NCI-H2171 (cell line): ENCODE measurements at regions not wholly inside any gene's neighbourhood (a gene's known extent, or its start where the extent isn't known, plus 50 kb on each side); places are given as distances from the start of the nearest gene placed in this dataset.
A peak's percentile ranks its signal among the peaks of the same experiment; 100 is the strongest.

ENCODE experiments used
- DNase-seq: peaks from one replicate; lab custom pipeline; 2025; lab: John Stamatoyannopoulos, UW

GRCh38 chr6:170031684-170032121, 259.2 kb downstream of the DLL1 start:
- no peak for DNase-seq

- DNase-seq = no peak
These were observed 259.9 kb downstream of the DLL1 start for GRCh38 chr6:170030821-170031471.

- DNase-seq = no peak
These were observed 260.5 kb downstream of the DLL1 start for GRCh38 chr6:170030284-170030815.

GRCh38 chr6:170029416-170030283, 261.2 kb downstream of the DLL1 start:
- DNase-seq = no peak

DNA sequence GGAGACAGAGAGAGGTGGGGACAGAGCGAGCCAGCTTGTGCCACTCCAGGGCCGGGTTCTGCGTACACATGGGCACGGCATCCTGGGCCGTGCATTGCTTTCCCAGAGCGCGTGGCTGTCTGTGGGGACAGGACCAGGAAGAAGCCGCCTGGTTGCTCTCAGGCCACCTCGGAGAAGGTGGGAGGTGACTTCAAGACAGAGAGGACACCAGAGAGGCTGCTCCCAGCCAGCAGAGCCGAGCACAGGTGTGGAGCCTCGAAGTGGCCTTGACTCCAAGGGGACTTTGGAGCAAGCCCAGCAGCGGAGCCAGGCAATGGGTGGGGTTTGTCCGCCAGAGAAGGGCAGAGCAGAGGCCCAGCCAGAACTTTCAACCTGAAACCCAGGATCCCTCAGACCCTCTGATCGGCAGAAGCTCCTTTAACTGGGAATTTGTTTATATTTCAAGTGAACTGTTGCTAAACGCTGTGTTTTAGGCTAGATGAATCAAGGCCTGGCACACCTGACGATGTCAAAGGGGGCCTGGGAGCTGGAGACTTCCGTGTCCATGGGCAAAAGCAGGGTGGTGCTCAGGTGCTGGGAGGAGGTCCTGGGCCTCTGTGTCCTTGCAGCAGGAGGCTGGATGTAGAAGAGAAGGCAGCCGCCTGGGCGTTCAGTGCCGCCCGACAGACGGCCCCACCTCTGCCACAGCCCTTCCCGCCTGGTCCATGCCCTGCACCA, 262.1 kb downstream of the DLL1 start:
- no peak for DNase-seq

GRCh38 chr6:170027647-170028043, 263.2 kb downstream of the DLL1 start:
- DNase-seq = no peak

DNA sequence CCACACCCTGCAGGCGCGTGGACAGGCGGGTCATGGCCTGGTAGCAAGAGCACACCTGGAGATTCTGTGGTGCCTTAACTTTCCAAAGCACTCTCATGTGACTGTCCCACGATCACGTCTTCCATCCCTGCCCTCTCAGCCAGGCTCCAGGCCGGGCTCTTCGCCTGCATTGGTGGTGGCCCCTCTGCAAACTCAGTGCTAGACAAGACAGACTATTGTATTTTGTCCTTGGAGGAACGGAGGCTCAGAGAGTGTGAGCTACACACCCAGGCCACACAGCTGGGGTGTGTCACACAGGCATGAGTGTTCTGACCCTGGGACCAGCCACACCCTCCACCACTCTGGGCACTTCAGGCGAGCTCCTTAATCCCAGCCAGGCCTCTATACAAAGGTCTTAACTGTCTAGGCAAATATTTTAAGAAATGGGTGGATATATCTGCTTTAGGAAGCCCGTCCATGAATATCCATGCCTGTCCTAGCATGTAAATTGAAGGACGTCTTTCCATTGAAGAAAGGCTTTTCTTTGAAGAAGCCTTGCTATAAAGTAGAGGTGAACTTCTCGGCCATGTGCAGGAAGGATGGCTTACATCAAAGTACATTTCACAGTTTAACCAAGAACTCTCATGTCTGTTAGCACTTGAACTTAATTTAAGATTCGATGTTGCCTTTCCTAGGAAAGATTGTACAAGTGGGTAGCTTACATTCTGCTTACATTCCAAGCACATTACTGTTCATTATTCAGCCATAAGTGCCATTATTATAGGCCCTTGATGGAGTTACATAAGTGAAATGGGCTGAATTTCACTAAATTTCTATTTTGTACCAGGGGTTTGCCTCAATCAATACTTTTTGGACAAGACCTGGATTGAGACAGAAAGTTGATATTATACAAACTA, 263.9 kb downstream of the DLL1 start:
- no peak for DNase-seq

DNA sequence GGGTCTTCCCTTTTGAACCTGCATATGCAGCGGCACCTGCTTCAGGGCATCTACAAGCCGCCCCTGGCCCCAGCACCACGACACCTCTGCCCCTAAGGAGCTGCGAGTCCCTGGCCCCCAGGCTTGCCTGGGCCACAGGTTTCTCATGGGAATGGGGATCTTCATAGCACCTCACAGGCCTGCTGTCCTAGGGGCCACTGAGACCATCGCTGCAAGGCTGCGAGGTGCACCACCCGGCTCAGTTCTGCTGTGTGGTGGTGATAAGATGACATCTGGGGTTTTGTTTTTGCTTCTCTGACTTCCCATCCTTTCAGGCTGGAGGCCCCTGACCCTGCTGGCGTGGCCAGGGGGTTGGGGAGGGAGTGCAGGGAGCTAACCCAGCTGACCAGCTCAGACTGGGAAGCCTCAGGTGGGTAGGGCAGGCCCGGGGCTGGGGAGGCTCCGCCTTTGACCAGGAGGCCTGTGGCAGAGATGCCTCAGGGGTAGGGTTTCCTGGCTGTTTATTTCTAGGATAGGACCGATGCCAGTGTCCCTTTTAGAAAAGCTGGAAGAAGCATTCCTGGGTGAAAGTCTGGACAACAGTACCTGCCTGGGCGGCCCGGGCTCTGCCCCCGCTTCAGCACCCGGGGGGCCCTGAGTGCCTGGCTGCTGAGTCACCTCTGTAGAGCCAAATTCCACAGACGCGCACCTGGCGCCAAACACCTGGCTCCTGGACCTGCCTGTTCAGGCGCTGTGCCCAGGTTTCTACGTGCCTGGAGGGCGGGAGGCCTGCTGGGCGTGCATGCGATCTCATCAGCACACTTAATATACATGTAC, 264.7 kb downstream of the DLL1 start:
- DNase-seq = peak; percentile 45

- no peak for DNase-seq
These were observed 265.5 kb downstream of the DLL1 start for GRCh38 chr6:170025341-170025911.

GRCh38 chr6:170024940-170025339, 265.9 kb downstream of the DLL1 start:
- peak; percentile 19 for DNase-seq

DNA sequence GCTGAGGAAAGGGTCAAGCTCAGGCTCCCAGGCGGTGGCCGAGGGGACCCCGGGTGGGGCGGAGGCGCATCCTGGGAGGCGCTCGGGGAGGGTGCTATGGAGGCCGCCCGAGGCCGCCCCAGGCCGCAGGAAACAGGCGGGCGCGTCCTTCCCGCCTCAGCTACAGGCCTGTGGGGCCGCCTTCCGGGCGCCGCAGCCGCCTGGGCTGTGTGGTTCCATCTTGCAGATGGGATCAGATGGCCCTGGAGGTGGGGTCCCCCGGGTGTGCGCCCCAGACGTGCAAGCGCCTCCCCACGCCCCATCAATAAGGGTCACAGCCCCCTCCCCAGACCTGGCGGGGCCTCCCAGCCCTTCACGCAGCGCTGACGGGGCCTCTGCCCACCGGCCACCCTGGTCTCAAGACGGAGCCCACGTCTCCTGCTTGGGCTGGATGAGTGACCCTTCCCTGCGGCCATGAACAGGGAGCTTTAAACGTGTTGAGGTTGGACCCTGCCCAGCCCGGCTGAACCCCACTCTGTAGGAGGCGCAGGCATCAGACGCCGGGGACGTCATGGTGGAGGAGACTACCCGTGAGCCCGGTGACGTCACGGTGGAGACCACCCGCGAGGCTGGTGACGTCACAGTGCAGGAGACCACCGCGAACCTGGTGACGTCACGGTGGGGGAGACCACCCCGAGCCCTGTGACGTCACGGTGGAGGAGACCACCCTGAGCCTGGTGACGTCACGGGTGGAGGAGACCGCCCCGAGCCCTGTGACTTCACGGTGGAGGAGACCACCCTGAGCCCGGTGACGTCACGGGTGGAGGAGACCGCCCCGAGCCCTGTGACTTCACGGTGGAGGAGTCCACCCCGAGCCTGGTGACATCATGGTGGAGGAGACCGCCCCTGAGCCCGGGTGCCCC, 267.0 kb downstream of the DLL1 start:
- no peak for DNase-seq

DNA sequence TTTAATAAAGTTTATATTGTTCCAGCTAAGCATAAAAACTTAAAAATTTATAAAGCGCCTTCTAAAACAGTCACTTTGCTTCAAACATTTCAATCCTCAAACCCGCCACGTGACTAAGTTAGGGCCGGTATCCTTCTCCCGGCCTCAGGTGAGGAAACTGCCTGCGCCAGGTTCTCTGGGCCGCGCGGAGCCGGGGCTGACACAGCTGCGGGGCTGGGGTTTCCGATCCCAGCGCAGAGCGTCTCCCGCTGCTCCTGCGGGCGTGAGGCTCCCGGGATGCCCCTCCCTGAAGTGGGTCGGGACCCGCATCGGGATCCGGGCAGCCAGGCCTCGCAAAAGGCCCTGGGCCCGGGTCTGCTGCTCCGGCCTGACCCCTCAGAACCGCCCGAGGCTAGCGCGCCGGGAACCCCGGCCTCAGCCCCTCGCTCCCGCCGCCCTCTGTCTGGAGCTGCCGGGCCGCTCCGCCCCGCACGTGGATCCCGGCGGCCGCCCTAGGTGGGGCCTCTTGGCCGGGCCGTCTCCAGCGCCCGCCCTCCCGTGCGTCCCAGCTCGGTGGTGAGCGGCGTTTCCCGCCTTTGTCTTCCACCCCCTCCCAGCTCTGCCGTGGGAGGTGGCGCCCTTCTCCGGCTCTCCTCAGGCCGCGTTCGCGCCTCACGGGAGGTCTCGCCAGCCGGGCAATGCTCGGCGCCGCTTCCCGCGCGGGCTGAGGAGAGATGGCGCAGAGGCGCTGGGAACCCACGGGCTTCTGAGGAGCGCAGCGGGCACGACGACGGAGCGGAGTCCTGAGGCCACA, 267.9 kb downstream of the DLL1 start:
- DNase-seq = no peak

- DNase-seq = no peak
These were observed 268.6 kb downstream of the DLL1 start for GRCh38 chr6:170022291-170022722.

DNA sequence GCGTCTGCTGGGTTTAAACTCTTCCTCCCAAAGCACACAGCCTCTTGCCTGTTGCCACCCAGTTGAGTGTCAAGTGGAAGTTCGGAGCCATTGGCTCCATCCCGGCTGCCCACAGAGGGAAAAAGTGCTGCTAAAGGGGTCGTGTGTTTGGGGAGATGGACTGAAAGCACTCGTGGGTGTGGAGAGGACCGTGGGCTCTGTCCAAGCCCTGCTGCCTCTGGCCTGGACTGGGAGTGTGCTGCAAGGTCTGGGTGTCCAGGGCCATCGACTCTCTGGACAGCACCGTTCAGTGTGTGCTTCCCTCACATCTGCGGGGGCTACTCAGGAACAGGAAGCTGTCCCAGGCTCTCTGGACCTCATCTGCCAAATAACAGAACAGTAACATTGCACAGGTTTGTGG, 269.3 kb downstream of the DLL1 start:
- DNase-seq = no peak

GRCh38 chr6:170019818-170020583, 268.6 kb downstream of the ERMARD start:
- no peak for DNase-seq

DNA sequence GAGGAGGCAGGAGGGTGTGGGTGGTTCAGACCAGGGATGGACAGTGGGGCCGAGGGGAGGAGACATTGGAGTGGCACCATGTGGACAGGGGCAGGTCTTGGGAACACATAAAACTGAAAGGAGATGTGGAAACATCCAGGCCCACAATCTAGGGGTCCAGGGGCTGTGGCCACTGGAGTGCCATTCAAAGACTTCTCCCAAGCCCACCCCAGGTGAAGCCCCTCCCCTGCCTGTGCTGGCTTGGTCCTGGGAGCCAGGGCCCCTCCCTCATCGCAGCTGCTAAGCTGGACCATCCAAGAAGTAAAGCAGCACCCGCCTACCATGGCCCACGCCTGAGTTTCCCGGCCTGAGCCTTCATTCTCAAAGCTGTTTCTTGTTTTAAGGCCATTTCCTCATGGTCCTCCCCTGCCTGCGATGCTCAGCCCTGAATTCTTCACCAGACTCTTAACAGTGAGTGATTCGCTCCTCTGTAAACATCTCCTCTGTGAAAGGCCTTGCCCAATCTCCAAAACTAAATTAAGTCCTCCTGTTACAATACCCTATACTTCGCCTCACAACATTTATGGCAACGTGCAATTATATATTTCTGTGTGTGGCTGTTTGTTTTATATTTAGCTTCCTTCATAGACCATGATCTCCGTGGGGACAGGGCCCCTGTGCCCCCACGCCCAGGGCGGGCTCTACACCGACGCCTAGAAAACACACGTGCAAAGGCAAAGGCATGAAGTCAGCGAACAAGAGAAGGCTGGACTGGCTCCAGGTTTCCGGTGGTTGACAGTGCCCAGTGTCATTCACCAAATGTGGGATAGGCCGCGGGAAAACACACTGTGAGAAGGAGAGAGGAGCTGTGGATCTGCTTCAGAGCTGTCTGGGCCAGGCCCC, 267.8 kb downstream of the ERMARD start:
- no peak for DNase-seq
